AG09319 (cell line): ENCODE measurements at regions not wholly inside any gene's neighbourhood (a gene's known extent, or its start where the extent isn't known, plus 50 kb on each side); places are given as distances from the start of the nearest gene placed in this dataset.

Source experiments
- DNase-seq: peaks from one replicate; pipeline ENCODE4 v3.0.0-alpha.2; 2010; ENCODE audit warnings: low read depth; ENCODE audit errors: extremely low read depth
- TF ChIP-seq, protein P1 (sequence below): IDR thresholded peaks from 2 replicates; pipeline ENCODE4 v1.5.1; 2011; ENCODE audit warnings: low read depth, mild to moderate bottlenecking, inconsistent platforms, low read length, moderate library complexity

DNA sequence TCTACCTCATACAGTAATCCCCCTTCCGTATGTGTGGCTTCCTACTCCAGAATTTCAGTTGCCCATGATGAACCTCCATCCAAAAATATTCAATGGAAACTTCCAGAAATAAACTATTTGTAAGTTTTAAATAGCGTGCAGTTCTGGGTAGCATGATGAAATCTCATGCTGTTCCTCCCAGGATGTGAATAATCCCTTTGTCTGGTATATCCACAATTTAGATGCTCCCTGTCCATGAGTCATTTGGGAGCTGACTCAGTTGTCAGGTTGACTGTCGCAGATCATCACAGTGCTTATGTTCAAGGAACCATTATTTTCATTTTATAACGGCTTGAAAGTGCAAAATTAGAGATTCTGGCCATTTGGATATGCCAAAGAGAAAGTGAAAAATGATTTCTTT is 290.1 kb upstream of the CDH9 start:
- TF ChIP-seq, protein P1, sequence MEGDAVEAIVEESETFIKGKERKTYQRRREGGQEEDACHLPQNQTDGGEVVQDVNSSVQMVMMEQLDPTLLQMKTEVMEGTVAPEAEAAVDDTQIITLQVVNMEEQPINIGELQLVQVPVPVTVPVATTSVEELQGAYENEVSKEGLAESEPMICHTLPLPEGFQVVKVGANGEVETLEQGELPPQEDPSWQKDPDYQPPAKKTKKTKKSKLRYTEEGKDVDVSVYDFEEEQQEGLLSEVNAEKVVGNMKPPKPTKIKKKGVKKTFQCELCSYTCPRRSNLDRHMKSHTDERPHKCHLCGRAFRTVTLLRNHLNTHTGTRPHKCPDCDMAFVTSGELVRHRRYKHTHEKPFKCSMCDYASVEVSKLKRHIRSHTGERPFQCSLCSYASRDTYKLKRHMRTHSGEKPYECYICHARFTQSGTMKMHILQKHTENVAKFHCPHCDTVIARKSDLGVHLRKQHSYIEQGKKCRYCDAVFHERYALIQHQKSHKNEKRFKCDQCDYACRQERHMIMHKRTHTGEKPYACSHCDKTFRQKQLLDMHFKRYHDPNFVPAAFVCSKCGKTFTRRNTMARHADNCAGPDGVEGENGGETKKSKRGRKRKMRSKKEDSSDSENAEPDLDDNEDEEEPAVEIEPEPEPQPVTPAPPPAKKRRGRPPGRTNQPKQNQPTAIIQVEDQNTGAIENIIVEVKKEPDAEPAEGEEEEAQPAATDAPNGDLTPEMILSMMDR: no peak
- no peak for DNase-seq

DNA sequence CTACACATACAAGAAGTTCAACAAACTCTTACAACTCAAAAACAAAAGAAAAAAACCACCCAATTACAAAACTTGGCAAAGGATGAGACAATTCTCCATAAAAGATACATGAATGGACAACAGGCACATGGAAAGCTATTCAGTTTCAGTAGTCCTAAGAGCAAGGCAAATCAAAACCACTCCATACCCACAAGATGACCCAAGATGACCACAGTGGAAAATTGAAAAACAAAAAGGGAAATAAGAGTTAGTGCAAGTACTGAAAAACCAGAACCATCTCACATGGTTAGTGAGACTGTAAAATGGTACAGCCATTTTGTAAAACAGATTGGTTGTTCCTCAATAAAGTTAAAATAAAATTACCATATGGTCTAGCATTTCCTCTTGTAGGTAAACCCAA is 287.1 kb upstream of the CDH9 start:
- DNase-seq: no peak
- TF ChIP-seq, protein P1: no peak

DNA sequence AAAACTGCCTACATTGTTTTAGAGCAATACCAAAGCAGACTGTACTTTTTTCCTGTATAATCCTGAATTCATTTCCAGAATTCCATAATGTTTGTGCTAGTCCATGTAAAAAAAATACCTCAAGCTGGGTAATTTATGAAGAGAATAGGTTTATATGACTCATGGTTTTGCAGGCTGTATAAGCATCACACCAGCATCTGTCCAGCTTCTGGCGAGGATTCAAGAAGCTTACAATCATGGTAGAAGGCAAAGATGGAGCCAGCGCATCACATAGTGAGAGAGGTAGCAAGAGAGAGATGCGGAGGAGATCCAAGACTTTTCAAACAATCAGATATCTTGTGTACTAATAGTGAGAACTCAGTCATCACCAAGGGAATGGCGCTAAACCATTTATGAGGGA is 280.3 kb upstream of the CDH9 start:
- DNase-seq: no peak
- TF ChIP-seq, protein P1: no peak

DNA sequence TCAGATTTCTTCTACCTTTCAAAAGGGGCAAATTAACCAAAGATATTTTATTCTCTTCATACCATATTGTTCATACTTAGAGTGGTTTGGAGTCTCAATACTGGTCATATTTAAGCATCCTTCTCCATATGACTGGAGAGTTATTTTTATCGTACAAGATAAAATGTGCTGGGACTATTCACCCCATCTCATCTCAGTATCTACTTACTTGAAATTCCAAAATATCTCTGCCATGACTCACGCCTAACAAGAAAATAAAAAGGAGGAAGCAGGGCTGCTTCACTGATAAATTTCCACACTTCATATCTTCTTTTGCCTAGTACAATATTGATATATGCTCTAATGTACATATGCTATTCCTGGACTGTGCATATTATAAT is 277.9 kb upstream of the CDH9 start:
- TF ChIP-seq, protein P1: no peak
- DNase-seq: no peak

DNA sequence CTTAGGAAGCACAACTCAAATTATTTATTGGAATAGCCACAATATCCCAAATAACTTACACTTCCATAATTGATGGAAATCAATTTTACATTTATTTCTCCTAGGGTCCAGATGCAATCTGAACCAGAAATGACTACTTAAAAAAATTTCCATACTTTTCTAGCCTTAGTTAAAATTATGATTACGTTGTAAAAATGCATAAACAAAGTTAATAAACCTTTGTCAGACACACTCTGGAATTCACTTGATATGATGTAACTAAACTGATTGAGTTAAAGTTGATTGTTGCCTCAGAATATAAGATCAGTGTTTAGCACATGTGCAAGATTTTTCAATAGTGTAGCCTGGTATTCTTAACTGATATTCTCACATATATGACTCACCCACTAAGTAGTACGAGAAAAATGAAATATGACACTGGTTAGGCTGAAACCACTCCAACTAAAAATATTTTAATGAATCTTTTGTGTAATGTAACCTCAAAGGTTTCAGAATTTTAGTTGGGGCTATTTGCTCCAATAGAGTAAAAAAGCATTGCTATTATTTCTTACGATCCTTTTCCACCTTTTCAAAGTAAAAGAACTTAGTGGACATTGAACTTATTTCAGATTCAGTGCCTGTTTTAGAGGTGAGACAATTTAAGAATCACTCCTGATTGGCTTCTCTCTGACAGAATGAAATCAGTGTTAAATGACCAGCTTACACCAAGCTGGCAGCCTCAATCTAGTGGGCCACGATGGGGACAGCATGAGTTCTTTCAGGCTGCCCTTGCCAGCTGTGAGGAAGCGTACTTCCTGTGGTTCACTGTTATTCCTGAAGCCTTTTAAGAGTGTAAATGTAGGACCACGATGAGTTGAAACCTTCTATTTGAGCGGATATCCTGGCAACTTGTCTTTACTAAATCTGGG is 277.2 kb upstream of the CDH9 start:
- DNase-seq: no peak
- TF ChIP-seq, protein P1: no peak

DNA sequence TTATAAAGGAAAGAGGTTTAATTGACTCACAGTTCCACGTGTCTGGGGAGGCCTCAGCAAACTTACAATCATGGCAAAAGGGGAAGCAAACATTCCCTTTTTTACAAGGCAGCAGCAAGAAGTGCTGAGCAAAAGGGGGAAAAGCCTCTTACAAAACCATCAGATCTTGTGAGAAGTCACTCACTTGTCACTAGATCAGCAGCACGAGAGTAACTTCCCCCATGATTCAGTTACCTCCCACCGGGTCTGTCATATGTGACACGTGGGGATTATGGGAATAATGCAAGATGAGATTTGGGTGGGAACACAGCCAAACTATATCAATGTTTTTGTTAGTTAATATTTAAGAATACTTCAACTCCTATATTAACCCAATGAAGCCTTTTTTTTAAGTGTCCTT is 275.2 kb upstream of the CDH9 start:
- DNase-seq: no peak
- TF ChIP-seq, protein P1: no peak

DNA sequence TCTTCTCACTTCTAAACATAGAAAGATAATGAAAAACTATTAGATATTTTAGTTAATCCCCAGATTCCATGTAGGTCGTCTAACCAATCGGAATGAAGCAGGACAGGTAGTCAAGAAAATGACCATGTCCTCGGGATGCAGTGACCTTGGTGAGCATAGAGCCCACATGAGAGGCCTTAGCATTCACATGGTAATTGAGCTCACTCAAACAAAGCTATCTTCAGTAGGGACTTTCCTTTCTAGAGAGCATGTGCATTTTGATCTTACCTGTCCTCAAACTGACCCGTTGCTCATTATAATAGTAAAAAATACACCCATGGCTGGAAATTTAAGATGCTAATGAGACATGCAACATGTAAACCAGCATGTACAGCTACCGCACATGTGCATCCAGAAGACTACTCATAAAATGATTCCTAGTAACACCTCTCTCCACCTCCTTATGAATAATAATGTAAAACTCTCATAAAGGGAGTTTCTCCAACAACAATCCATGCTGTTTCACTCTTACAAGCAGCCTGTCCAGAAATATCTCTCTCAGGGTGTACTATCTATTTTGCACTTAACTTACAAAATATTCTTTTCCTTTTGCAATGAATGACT is 274.0 kb upstream of the CDH9 start:
- no peak for DNase-seq
- TF ChIP-seq, protein P1: no peak
